ENCODE measurements at regions not wholly inside any gene's neighbourhood (a gene's known extent, or its start where the extent isn't known, plus 50 kb on each side); places are given as distances from the start of the nearest gene placed in this dataset.

GRCh38 chr11:94708642-94709041 is 59.5 kb upstream of the AMOTL1 start:
- TF ChIP-seq CTCF (IDR thresholded peaks at IDR 0.05), result no peak
- no peak overlapping the region for H3K27ac Mint-ChIP-seq (ENCODE audit: unreplicated experiment)
- no peaks in the 10 kb centered on the region for H3K36me3 Mint-ChIP-seq (ENCODE audit: unreplicated experiment)
- peaks cover 49% of the 10 kb centered on the region for H3K27me3 Mint-ChIP-seq (ENCODE audit: unreplicated experiment)
- DNase-seq (ENCODE audit: extremely low spot score, unreplicated experiment), result no peak
- H3K4me3 Mint-ChIP-seq (ENCODE audit: unreplicated experiment), result no peak overlapping the region
- H3K4me1 Mint-ChIP-seq (ENCODE audit: unreplicated experiment), result no peaks in the 10 kb centered on the region
- peaks cover 2% of the 10 kb centered on the region for H3K9me3 Mint-ChIP-seq (ENCODE audit: unreplicated experiment)

GRCh38 chr11:94715225-94715624 is 52.9 kb upstream of the AMOTL1 start:
- Mint-ChIP-seq H3K36me3 (ENCODE audit: unreplicated experiment) (no peaks in the 10 kb centered on the region), H3K27ac (ENCODE audit: unreplicated experiment) (no peak overlapping the region), H3K4me1 (ENCODE audit: unreplicated experiment) (no peaks in the 10 kb centered on the region), H3K4me3 (ENCODE audit: unreplicated experiment) (no peak overlapping the region), H3K9me3 (ENCODE audit: unreplicated experiment) (peaks cover 8% of the 10 kb centered on the region), H3K27me3 (ENCODE audit: unreplicated experiment) (peaks cover 49% of the 10 kb centered on the region)
- TF ChIP-seq CTCF (IDR thresholded peaks at IDR 0.05), result no peak
- no peak for DNase-seq (ENCODE audit: extremely low spot score, unreplicated experiment)

GRCh38 chr11:94717667-94718066 is 50.5 kb upstream of the AMOTL1 start:
- Mint-ChIP-seq H3K27me3 (ENCODE audit: unreplicated experiment) (peaks cover 53% of the 10 kb centered on the region), H3K27ac (ENCODE audit: unreplicated experiment) (no peak overlapping the region), H3K4me3 (ENCODE audit: unreplicated experiment) (no peak overlapping the region), H3K9me3 (ENCODE audit: unreplicated experiment) (peaks cover 8% of the 10 kb centered on the region), H3K36me3 (ENCODE audit: unreplicated experiment) (no peaks in the 10 kb centered on the region), H3K4me1 (ENCODE audit: unreplicated experiment) (no peaks in the 10 kb centered on the region)
- no peak for TF ChIP-seq CTCF (IDR thresholded peaks at IDR 0.05)
- DNase-seq (ENCODE audit: extremely low spot score, unreplicated experiment), result no peak
